ENCODE measurements at regions not wholly inside any gene's neighbourhood (a gene's known extent, or its start where the extent isn't known, plus 50 kb on each side); places are given as distances from the start of the nearest gene placed in this dataset.

DNA sequence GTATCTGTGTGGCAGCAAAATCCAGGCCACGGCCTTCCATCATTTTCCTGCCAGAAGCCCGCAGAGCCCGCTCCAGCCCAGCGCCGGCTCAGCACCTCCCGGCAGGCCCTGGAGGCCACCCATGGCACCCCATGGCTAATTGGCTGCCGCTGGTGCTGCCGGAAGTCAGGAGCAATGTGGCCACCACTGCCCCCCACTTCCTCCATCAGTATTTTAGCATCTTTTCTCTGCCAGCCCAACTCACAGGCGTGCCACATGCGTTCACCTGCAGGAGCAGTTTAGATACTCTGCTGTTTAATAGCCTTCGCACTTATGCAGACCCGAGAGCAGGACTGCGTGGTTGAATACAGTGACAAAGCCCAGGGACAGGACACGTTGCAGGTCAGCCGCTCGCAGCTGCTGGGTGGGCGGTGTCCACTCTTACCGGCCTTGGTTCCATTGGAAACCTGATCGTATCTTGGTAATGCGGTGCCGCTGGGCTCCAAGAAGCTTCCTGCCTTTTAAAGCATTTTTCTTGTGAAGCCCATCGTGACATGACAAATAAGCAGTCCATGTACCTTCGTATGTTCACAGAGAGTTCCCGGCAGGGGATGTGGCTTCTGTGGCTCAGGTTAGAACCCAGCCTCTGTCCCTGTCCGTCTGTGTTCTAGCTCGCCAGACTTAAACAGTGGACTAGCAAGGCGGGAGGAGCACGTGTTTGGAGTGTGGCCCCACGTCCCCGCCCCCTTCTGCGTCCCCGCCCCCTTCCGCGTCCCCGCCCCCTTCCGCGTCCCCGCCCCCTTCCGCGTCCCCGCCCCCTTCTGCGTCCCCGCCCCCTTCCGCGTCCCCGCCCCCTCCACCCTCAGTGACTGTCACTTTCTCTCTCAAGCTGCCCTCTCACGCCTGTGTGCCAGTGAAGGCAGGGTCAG, 162.0 kb upstream of the SOX1 start:
- no peak for DNase-seq
- Histone ChIP-seq H3K27me3 (peaks cover 51% of the 10 kb centered on the region), H3K9me3 (no peaks in the 10 kb centered on the region), H3K4me1 (no peaks in the 10 kb centered on the region), H3K4me3 (ENCODE audit: low read depth, low read length) (no peak overlapping the region), H3K36me3 (no peaks in the 10 kb centered on the region)
- TF ChIP-seq, protein P1, sequence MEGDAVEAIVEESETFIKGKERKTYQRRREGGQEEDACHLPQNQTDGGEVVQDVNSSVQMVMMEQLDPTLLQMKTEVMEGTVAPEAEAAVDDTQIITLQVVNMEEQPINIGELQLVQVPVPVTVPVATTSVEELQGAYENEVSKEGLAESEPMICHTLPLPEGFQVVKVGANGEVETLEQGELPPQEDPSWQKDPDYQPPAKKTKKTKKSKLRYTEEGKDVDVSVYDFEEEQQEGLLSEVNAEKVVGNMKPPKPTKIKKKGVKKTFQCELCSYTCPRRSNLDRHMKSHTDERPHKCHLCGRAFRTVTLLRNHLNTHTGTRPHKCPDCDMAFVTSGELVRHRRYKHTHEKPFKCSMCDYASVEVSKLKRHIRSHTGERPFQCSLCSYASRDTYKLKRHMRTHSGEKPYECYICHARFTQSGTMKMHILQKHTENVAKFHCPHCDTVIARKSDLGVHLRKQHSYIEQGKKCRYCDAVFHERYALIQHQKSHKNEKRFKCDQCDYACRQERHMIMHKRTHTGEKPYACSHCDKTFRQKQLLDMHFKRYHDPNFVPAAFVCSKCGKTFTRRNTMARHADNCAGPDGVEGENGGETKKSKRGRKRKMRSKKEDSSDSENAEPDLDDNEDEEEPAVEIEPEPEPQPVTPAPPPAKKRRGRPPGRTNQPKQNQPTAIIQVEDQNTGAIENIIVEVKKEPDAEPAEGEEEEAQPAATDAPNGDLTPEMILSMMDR (IDR thresholded peaks at IDR 0.05; ENCODE audit: low read depth, low read length) = no peak

DNA sequence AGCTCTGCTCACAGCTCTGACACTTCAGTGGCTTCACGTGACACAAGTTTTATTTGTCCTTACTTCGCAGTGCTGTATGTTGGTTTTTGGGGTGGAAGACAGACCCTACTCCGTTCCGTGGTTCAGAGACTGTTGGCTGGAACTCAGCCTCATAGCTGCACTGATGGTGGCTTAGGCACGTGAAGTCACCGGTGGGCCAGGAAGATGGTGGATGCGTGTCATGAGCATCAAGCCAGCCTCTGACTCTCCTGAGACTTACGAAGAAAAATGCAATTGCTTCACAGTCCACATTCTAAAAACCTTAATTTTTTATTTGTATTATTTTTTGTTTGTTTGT, 161.4 kb upstream of the SOX1 start:
- no peak overlapping the region for H3K4me3 ChIP-seq (ENCODE audit: low read depth, low read length)
- H3K9me3 ChIP-seq = no peaks in the 10 kb centered on the region
- DNase-seq = no peak
- H3K36me3 ChIP-seq = no peaks in the 10 kb centered on the region
- H3K27me3 ChIP-seq = peaks cover 45% of the 10 kb centered on the region
- H3K4me1 ChIP-seq = no peaks in the 10 kb centered on the region
- TF ChIP-seq, protein P1 (IDR thresholded peaks at IDR 0.05; ENCODE audit: low read depth, low read length) = no peak

DNA sequence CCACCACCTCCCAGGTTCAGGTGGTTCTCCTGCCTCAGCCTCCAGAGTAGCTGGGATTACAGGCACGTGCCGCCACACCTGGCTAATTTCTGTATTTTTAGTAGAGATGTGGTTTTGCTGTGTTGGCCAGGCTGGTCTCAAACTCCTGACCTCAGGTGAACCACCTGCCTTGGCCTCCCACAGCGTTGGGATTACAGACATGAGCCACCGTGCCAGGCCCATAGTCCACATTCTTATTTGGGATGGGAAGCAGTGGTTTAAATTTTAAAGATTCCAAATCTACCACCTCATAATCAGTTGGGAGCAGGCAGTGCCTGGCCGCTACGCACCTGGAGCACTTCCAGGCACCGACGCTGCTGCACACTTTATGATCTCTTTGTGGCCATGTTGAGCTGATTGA, 160.6 kb upstream of the SOX1 start:
- Histone ChIP-seq H3K27me3 (peaks cover 38% of the 10 kb centered on the region), H3K4me3 (ENCODE audit: low read depth, low read length) (no peak overlapping the region), H3K9me3 (no peaks in the 10 kb centered on the region), H3K4me1 (no peaks in the 10 kb centered on the region), H3K36me3 (no peaks in the 10 kb centered on the region)
- no peak for DNase-seq
- TF ChIP-seq, protein P1 (IDR thresholded peaks at IDR 0.05; ENCODE audit: low read depth, low read length) = no peak

DNA sequence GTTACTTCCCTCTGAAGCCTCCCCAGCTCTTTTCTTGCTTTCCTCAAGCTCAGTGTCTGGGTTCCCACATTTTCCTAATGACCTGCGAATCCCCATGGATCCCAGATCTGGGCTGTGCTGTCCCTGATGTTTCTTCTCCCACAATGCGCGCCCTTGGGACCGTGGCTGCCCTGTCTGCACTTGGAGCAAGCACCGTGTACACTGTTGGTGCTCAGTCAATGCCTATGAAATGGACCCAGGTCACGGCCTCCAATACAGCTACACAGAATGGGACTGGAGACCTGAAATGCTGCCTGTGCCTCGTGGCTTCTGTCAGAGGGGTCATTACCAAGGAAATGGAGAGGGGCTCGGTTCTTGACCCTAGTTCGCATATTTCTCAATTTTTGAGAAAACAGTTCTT, 160.1 kb upstream of the SOX1 start:
- Histone ChIP-seq H3K9me3 (no peaks in the 10 kb centered on the region), H3K27me3 (peaks cover 38% of the 10 kb centered on the region), H3K36me3 (no peaks in the 10 kb centered on the region), H3K4me3 (ENCODE audit: low read depth, low read length) (no peak overlapping the region), H3K4me1 (no peaks in the 10 kb centered on the region)
- no peak for DNase-seq
- TF ChIP-seq, protein P1 (IDR thresholded peaks at IDR 0.05; ENCODE audit: low read depth, low read length) = no peak

DNA sequence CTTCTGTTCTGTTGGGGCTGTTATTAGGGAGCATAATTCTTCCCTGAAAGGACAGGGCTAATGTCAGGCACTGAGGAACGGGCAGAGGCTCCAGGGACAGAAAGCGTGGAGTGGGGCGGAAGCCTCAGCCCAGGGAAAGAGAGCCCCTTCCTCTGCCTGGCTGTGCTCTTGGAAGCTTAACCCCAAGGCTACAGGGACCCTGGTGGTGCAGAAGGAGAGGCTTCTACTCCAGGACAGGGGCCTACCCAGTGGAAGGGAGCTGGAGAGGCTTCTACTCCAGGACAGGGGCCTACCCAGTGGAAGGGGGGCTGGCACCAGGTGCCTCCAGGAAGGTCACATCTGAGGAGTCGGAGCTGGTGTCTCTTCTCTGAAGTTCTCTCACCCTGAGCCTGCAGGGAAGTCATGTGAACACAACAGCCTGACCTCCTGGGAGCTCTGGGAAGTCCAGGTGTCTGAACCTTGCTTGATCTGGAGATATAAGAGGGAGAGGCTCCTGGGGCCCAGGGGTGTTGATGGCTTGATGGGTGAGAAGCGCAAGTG, 159.5 kb upstream of the SOX1 start:
- no peaks in the 10 kb centered on the region for H3K36me3 ChIP-seq
- no peaks in the 10 kb centered on the region for H3K9me3 ChIP-seq
- peaks cover 38% of the 10 kb centered on the region for H3K27me3 ChIP-seq
- TF ChIP-seq, protein P1 (IDR thresholded peaks at IDR 0.05; ENCODE audit: low read depth, low read length) = no peak
- no peaks in the 10 kb centered on the region for H3K4me1 ChIP-seq
- H3K4me3 ChIP-seq (ENCODE audit: low read depth, low read length) = no peak overlapping the region
- no peak for DNase-seq

DNA sequence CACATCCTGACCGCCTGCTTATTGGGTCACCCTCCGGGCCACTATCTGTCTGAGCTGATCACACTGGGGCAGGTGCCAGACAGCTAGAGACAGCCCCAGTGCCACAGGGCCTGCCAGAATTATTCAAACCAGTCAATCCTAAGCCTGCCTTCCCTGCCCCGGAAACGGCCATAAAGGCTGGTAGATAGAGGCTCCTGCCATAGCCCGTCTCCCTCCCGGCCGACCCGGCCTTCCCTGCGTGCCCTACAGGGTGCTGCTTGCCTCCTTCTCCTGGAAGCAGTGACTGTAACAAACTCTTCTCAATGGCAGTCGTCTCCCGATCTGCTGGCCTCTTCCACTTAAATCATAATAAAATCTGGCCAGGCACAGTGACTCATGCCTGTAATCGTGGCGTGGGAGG, 158.6 kb upstream of the SOX1 start:
- Histone ChIP-seq H3K36me3 (no peaks in the 10 kb centered on the region), H3K4me1 (no peaks in the 10 kb centered on the region), H3K27me3 (peaks cover 44% of the 10 kb centered on the region), H3K4me3 (ENCODE audit: low read depth, low read length) (no peak overlapping the region), H3K9me3 (no peaks in the 10 kb centered on the region)
- no peak for DNase-seq
- TF ChIP-seq, protein P1 (IDR thresholded peaks at IDR 0.05; ENCODE audit: low read depth, low read length) = no peak

Data from BE2C (cell line).